Nephron (organoid): ENCODE measurements at regions not wholly inside any gene's neighbourhood (a gene's known extent, or its start where the extent isn't known, plus 50 kb on each side); places are given as distances from the start of the nearest gene placed in this dataset.
A peak's percentile ranks its signal among the peaks of the same experiment; 100 is the strongest.

Source experiments
- H3K27ac Mint-ChIP-seq, 3 experiments: 2 replicates each; pipeline ENCODE4 v1.8.0; 2020; ENCODE audit warnings: mixed read lengths in 3 of 3, mild to moderate bottlenecking in 2 of 3, moderate library complexity in 1 of 3
- H3K27me3 Mint-ChIP-seq: 2 replicates; pipeline ENCODE4 v1.8.0; 2021; ENCODE audit warnings: low read depth, mild to moderate bottlenecking, moderate library complexity, mixed read lengths
- H3K36me3 Mint-ChIP-seq: 2 replicates; pipeline ENCODE4 v1.8.0; 2020; ENCODE audit warnings: low read depth, mixed read lengths
- H3K4me1 Mint-ChIP-seq: 2 replicates; pipeline ENCODE4 v1.8.0; 2020; ENCODE audit warnings: mixed read lengths
- H3K4me3 Mint-ChIP-seq, 3 experiments: 2 replicates each; pipeline ENCODE4 v1.8.0; 2020; ENCODE audit warnings: mild to moderate bottlenecking in 3 of 3, mixed read lengths in 3 of 3, moderate library complexity in 2 of 3
- H3K9me3 Mint-ChIP-seq: 2 replicates; pipeline ENCODE4 v1.8.0; 2020; ENCODE audit warnings: mixed read lengths
- CTCF ChIP-seq, 3 experiments: fragments of 200-600 bp; sonication (generic); IDR thresholded peaks; one replicate each; pipeline ENCODE4 v1.5.0; 2021; ENCODE audit warnings: antibody characterized with exemption in 3 of 3; ENCODE audit not compliant: unreplicated experiment in 3 of 3

DNA sequence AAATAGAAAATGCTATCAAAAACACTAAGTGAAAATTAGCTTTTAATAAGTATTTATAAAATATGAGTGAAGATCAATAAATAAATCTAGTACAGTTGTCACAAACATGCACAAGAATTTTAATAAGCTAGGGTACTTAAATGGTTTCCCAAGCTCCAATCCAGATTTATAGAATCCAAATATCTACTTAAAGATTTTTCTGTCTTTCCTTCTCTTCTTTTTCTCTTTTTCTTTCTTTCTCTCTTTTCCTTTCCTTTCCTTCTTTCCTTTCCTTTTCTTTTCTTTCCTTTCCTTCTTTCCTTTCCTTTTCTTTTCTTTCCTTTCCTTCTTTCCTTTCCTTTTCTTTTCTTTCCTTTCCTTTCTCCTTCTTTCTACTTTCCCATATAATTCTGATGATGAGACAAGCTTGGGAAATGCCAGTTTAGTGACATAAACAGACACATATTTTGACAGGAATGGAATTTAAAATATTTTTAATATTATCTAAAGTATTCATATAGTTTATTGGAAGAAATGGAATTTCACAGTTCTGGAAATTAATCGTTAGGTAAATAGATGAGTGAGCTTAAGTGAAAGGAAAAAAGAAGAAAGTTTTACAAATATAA, 832.8 kb downstream of the NR2F1-AS1 start:
- H3K9me3 Mint-ChIP-seq, result no peaks in the 10 kb centered on the region
- H3K27me3 Mint-ChIP-seq, result no peaks in the 10 kb centered on the region
- no peaks in the 10 kb centered on the region for H3K36me3 Mint-ChIP-seq
- no peak overlapping the region for H3K27ac Mint-ChIP-seq
- H3K4me1 Mint-ChIP-seq, result peaks cover 8% of the 10 kb centered on the region
- no peak for TF ChIP-seq CTCF (IDR thresholded peaks at IDR 0.05; ENCODE audit: unreplicated experiment in 3 of 3)
- H3K4me3 Mint-ChIP-seq, result no peak overlapping the region

- H3K36me3 Mint-ChIP-seq, result no peaks in the 10 kb centered on the region
- no peak overlapping the region for H3K4me3 Mint-ChIP-seq
- no peaks in the 10 kb centered on the region for H3K4me1 Mint-ChIP-seq
- TF ChIP-seq CTCF (IDR thresholded peaks at IDR 0.05; ENCODE audit: unreplicated experiment in 3 of 3), result no peak
- H3K27me3 Mint-ChIP-seq, result no peaks in the 10 kb centered on the region
- H3K27ac Mint-ChIP-seq, result no peak overlapping the region
- peaks cover 3% of the 10 kb centered on the region for H3K9me3 Mint-ChIP-seq
These were observed 839.1 kb downstream of the NR2F1-AS1 start for GRCh38 chr5:92741906-92742305.

- peak overlapping the region in 1 of 3 experiments; percentile 6 for H3K27ac Mint-ChIP-seq
- peaks cover 10% of the 10 kb centered on the region for H3K9me3 Mint-ChIP-seq
- H3K27me3 Mint-ChIP-seq, result no peaks in the 10 kb centered on the region
- no peaks in the 10 kb centered on the region for H3K4me1 Mint-ChIP-seq
- no peak for TF ChIP-seq CTCF (IDR thresholded peaks at IDR 0.05; ENCODE audit: unreplicated experiment in 3 of 3)
- H3K36me3 Mint-ChIP-seq, result no peaks in the 10 kb centered on the region
- H3K4me3 Mint-ChIP-seq, result no peak overlapping the region
These were observed 846.6 kb downstream of the NR2F1-AS1 start for GRCh38 chr5:92734211-92734940.

DNA sequence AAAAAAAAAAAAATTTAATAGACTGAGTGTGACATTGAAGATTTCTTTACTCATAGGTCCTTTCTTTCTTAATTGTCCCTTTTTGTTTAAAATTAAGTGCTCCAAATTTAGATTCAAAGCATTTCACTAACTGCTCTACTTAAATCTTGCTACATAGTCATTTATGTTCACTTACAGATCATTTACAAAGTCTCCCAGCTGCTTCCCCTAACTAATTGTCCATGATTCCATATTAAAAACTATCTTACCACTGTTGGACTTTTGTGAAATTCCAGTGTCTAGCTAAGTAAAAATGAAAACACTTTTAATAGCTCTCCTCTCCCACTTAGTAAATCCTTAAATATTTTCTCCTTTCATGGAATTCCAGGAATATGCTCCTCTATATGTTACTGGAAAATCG, 850.5 kb downstream of the NR2F1-AS1 start:
- H3K9me3 Mint-ChIP-seq, result no peaks in the 10 kb centered on the region
- no peak for TF ChIP-seq CTCF (IDR thresholded peaks at IDR 0.05; ENCODE audit: unreplicated experiment in 3 of 3)
- H3K27ac Mint-ChIP-seq, result no peak overlapping the region
- no peak overlapping the region for H3K4me3 Mint-ChIP-seq
- no peaks in the 10 kb centered on the region for H3K36me3 Mint-ChIP-seq
- no peaks in the 10 kb centered on the region for H3K27me3 Mint-ChIP-seq
- no peaks in the 10 kb centered on the region for H3K4me1 Mint-ChIP-seq

GRCh38 chr5:92729088-92729487, 851.9 kb downstream of the NR2F1-AS1 start:
- Mint-ChIP-seq H3K27me3 (no peaks in the 10 kb centered on the region), H3K27ac (no peak overlapping the region), H3K4me1 (no peaks in the 10 kb centered on the region), H3K9me3 (peaks cover 4% of the 10 kb centered on the region), H3K4me3 (no peak overlapping the region), H3K36me3 (no peaks in the 10 kb centered on the region)
- TF ChIP-seq CTCF (IDR thresholded peaks at IDR 0.05; ENCODE audit: unreplicated experiment in 3 of 3), result no peak
